HG02571 (cell line): ENCODE measurements at regions not wholly inside any gene's neighbourhood (a gene's known extent, or its start where the extent isn't known, plus 50 kb on each side); places are given as distances from the start of the nearest gene placed in this dataset.

Experiments
- ATAC-seq: cut with Tn5 transposase; IDR thresholded peaks from one replicate; pipeline ENCODE4 v1.9.1; 2021; ENCODE audit warnings: mild to moderate bottlenecking, moderate library complexity; ENCODE audit not compliant: unreplicated experiment

DNA sequence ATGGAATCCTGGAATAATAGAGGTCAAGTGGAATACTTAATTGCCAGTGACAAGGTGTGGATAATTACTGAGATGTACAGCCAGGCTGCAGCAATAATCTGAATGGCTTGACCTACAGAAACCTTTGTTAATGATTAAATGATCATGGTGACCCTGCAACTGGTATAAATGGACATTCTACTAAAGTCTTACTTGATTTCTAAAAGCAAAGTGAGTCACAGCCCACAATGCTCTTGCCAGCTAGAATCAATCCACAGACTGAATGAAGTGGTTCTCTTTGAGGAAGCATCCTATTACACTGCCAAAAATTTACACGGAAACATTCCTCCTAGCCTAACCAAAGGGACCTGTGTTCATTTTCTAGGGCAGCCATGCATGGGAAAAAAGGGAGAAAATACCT lies 518.5 kb downstream of the SOX5 start:
- no peak for ATAC-seq

DNA sequence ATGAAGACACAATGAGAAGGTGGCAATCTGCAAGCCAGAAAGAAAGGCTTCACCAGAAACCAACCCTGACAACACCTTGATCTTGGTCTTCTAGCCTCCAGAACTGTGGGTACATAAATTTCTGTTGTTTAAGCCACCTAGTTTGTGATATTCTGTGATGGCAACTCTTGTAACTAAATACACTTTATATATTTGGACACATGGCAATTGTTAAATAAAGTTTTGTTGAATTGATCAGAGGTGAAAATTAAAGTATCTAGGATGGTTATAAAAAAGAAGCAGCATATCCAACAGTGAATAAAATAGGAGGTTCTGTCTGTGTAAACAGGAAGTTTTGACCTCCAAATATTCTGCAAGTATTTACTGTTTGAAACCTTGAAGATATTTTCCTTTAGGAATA lies 516.3 kb downstream of the SOX5 start:
- no peak for ATAC-seq

DNA sequence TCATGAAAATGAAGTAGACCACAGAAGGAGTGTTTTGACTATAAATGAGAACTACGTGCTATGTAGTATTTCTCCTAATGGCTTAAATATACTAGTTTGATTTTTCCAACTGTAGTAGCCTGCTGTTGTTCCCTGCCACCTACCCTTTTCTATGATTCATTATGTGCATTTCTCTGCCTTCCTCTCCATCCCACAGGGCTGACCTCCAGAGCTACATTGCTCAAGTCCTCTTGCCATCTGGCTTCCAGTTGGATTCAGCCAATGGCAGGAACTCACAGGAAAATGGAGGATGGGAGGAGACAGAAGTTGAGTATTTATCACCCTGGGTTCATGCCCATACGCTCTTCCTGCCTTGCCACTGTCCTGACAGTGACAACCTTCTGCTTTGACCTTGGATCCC lies 515.3 kb downstream of the SOX5 start:
- no peak for ATAC-seq

DNA sequence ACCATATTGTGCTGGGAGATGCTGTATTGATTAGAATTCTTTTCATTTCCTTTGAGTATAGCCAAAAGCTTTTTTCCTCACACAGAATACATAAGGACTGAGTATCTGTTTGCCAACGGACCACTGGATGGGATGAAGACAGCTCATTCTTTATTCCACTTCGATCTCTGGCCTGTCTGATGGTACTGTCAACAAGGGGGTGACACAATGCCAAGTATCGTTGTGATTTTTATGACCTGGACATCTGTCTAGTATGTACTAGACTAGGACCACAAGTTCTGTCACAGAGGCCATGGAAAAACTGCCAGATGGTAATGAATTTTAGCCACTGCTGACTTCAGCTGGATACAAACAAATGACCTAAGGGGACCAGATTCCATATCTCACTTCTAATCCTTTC lies 502.7 kb downstream of the SOX5 start:
- ATAC-seq: no peak

GRCh38 chr12:23450810-23451209 lies 498.7 kb downstream of the SOX5 start:
- no peak for ATAC-seq

GRCh38 chr12:23455283-23455682 lies 494.2 kb downstream of the SOX5 start:
- ATAC-seq: no peak

DNA sequence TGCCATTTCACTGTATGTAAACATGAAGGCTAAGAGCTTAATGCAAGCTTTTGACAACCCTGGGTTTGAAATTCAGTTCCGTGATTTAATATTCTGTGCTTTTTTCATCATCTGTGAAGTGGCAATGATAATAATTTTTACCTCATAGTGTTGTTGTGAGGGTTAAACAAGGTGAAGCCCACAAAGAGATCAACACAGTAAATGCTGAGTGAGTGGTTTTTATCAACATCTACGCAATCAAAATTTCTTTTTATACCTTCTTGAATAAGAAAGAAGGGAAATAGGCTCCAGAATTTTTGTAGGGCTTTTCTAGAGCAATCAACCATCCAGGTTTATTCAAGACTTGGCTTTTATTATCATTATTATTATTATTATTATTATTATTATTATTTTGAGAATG lies 490.8 kb downstream of the SOX5 start:
- no peak for ATAC-seq

- ATAC-seq: no peak
Measured at GRCh38 chr12:23462546-23462945, 486.9 kb downstream of the SOX5 start.

DNA sequence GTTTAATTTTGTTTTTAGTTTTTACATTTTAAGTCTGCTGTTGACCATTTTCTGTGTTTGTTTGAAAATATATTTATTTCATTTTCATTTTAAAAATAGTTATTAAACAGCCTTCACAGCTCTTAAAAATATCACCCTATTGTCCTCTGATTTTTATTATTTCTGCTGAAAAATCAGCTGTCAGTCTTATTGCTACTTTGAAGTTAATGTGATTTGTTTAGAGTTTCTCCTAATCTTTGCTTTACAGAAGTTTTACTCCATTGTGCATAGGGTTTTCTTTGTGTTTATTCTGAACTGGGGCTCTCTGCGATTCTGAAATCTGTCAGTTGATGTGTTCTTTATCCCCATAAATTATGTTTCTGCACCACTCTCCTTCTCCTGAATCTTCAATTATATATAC lies 486.3 kb downstream of the SOX5 start:
- no peak for ATAC-seq

DNA sequence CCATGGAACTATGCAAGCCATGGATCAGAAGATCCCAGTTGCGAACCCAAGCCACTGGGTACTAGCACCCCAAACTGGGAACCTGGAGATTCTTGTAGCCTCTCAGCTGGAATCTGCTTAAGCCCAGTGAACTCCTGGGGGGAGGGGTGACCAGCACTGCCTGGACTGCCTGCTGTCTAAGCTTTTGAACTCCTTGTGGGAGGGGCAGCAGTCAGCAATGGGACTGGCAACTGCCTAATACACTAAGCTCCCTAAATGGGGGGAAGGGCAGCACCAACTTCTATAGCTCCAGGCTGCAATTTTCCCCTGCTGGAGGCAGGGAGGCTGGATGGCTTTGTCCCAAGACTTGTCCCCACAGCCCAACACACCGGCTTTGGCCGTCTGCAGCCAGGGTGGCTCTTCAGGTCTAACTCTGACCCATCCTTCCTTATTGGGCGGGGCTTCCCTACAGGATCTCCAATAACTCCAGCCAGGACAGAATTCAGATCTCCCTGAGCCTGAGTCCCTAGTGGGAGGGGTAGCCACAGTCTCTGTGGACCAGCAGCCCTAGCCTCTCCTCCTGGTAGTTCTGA lies 485.1 kb downstream of the SOX5 start:
- no peak for ATAC-seq

DNA sequence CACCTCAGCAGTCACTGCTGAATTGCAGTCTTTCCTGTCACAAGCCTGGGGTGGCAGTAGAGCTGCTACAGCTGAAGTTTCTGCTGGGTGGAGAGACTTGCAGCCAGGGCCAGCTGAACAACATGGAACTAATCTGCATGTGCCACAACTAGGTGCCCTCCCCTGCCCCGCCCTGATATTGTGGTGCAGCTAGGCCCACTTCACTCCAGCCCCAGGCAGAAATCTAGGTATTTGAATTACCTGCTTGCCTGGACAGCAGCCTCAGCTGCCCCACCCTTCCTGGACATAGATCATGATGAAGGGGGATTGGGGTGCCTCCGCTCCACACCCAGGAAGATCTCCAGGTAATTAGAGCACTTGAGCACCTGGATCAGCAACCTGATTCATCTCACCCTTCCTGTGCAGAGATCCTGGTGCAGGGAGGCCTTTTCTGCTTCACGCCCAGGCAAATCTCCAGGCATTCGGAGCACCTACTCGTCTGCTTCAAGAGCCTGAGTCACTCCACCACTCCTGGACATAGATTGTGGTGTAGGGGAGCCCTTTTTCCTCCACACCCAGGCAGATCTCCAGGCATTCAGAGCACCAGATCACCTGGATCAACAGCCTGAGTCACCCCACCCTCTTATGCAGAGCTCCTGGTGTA lies 477.0 kb downstream of the SOX5 start:
- ATAC-seq: no peak

DNA sequence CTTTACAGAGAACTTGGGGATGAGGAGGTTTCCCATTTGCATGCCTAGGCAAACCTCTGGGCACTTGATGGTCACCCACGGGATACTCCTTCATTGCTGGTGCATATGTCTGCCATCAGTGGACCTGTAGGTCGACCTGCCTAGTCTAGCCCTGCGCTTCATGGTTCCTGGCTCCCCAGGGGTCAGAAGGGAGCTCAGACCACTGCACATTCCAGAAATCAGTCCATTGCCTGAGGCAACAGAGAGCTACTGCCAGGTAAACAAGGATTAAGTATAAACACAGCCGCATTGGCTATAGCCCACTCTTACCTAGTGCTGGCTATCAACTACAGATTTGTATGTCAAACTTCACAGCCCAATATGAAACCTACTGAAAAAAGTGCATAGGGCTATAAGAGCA lies 476.4 kb downstream of the SOX5 start:
- no peak for ATAC-seq

GRCh38 chr12:23474438-23474976 lies 475.0 kb downstream of the SOX5 start:
- ATAC-seq: no peak
